ENCODE measurements at regions not wholly inside any gene's neighbourhood (a gene's known extent, or its start where the extent isn't known, plus 50 kb on each side); places are given as distances from the start of the nearest gene placed in this dataset.
A peak's percentile ranks its signal among the peaks of the same experiment; 100 is the strongest.
"Not testable (repeated sequence)": the region's sequence is repeated elsewhere in the genome, so short reads cannot be mapped to it uniquely, and the experiment has no call there.

DNA sequence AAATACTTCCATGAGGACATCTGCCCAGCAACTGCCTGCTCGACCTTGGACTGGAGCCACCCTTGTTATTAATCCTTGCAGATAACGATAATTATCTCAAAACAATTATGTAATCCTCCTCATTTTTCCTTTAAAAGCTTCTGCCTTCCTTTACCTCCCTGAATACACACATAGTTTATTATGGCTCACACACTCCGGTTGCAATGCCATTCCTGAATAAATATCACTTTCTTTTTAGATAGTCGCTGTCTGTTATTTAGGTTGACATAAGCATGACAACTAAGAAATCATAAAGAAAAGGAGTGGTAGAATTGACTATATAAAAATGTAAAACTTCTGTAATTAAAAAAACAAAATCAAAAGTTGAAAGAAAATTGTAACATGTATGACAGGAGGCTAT lies 64.8 kb downstream of the B4GALT7 start:
- H3K27me3 ChIP-seq (replicated peaks; ENCODE audit: control insufficient read depth, insufficient read depth, low read length); H3K4me3 ChIP-seq (replicated peaks; ENCODE audit: low read depth, low read length); H3K36me3 ChIP-seq (ENCODE audit: control insufficient read depth, insufficient read depth, low read length); DNase-seq (ENCODE audit: extremely low read depth, insufficient read length): not testable (repeated sequence)

DNA sequence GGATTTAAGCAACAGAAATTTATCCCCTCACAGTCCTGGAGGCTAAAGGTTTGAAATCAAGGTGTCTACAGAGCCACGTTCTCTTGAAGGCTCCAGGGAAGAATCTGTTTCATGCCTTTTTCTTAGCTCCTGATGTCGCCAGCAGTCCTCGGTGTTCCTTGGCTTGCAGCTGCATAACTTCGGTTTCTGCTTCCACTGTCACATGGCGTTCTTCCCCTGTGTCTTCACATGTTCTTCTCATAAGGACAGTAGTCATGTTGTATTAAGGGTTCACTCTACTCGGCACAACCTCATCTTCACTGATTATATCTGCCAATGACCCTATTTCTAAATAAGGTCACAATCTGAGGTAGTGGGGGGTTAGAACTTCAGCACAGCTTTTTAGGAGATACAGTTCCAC lies 65.2 kb downstream of the B4GALT7 start:
- H3K4me3 ChIP-seq (replicated peaks; ENCODE audit: low read depth, low read length); DNase-seq (ENCODE audit: extremely low read depth, insufficient read length); H3K27me3 ChIP-seq (replicated peaks; ENCODE audit: control insufficient read depth, insufficient read depth, low read length); H3K36me3 ChIP-seq (ENCODE audit: control insufficient read depth, insufficient read depth, low read length): not testable (repeated sequence)

DNA sequence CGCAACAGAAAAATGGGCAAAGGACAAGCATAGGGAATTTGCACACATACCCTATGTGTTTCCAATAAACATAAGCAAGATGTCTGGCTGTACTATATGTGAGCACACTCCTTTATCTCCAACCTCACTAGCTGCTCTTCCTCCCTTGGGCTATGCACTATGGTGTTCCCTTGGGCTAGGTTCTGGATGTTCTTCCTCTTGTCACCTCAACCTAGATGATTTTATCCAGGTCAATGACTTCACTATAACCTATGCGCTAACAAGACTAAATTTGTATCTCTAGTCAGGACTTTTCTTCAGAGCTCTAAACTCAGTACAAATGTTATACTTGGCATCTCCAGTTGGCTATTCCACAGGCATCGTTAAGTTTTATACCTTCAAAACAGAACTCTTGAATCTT lies 66.0 kb downstream of the B4GALT7 start:
- H3K27me3 ChIP-seq (replicated peaks; ENCODE audit: control insufficient read depth, insufficient read depth, low read length); H3K4me3 ChIP-seq (replicated peaks; ENCODE audit: low read depth, low read length); DNase-seq (ENCODE audit: extremely low read depth, insufficient read length); H3K36me3 ChIP-seq (ENCODE audit: control insufficient read depth, insufficient read depth, low read length): not testable (repeated sequence)

- DNase-seq (ENCODE audit: extremely low read depth, insufficient read length); H3K27me3 ChIP-seq (replicated peaks; ENCODE audit: control insufficient read depth, insufficient read depth, low read length); H3K36me3 ChIP-seq (ENCODE audit: control insufficient read depth, insufficient read depth, low read length): not testable (repeated sequence)
- peak overlapping the region; percentile 50 for H3K4me3 ChIP-seq (replicated peaks; ENCODE audit: low read depth, low read length)
Observed at GRCh38 chr5:177671035-177671754, 71.3 kb downstream of the B4GALT7 start.

DNA sequence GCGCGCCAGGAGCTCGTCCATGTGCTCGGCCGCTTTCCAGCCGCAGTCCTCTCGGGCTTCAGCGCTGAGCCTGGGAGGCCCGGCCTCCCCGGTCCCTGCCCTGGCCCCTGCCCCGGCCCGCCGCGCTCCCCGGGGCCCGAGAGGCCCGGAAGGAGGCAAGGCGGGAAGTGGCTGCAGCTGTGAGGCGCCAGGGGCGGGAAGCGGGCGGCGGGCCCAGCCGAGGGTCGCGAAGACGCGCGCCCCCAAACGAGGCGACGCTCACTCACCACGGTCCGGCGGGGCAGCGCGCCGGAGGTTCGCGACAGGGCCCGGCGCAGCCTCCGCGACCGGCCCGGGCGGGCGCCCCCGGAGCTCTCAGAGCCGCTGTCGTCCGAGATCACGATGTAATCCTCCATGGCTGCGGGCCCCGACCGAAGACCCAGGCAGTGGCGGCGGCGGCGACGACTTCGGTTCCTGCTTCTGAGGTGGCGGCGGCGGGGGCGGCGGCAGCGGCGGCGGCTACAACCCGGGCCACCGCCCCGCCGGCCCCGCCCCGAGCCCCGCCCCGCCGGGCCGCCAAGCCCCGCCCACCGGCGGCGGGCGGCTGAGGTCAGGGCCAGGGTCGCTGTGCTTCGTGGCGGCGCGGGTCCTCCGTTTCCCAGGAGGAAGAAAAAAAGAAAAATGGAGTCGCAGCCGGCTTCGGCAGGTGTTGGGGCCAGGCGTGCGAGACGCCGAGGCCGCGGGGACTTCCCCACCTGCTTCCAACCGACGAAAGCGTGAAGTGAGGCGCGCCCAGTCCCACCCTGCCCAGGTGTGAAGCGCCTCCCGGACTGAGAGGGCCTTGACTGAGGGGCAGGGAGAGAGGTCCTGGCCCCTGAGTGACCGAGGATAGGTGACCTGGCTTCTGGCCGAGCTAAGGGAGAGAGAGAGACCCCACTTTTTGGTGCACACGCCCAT lies 72.1 kb downstream of the B4GALT7 start:
- H3K27me3 ChIP-seq (replicated peaks; ENCODE audit: control insufficient read depth, insufficient read depth, low read length); H3K36me3 ChIP-seq (ENCODE audit: control insufficient read depth, insufficient read depth, low read length): not testable (repeated sequence)
- DNase-seq (ENCODE audit: extremely low read depth, insufficient read length): peak; percentile 15
- H3K4me3 ChIP-seq (replicated peaks; ENCODE audit: low read depth, low read length): peak overlapping the region; percentile 44

Data from GM06990 (cell line).